ENCODE measurements at regions not wholly inside any gene's neighbourhood (a gene's known extent, or its start where the extent isn't known, plus 50 kb on each side); places are given as distances from the start of the nearest gene placed in this dataset.

DNA sequence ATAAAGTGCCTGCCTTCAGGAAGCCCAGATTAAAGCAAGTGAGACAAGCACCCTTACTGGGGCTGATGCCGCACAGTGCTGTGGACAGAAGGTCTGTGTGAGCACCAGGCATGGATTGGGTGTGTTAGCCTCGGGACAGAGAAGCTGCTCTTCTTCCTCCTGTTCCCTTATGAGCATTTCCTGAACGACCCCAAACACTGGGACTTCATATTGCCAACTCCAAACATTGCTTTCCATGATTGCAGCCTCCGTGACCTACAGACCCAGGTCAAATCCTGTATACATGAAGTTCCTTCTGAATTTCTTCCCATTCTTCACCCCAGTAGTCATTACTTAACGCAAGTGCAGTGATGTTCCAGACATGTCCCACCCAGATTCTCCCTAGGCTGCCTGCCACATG is 129.8 kb upstream of the ALKAL2 start:
- in situ Hi-C loops (cut with HindIII; ENCODE audit: extremely low pct_ligation_motif_present, low pct_unique_long_range_greater_than_20kb): no loop called here
- no peaks in the 10 kb centered on the region for H3K79me2 ChIP-seq (ENCODE audit: insufficient read depth, low read length)
- H3K4me2 ChIP-seq (ENCODE audit: low read depth, low read length): no peak overlapping the region
- ChIA-PET CTCF (ENCODE audit: low intra/inter-chr PET ratio, low total read pairs) (no interaction called here), POLR2A (no interaction called here)
- no peak overlapping the region for H3K9ac ChIP-seq (ENCODE audit: insufficient read depth, low read depth, low read length)
- 9% methylated on average over 5 of the region's 5 CpGs for WGBS (ENCODE audit: low lambda C conversion rate)
- TF ChIP-seq RCOR2 (CRISPR knock-in tag; IDR thresholded peaks at IDR 0.05): no peak
- TF ChIP-seq, protein P1, sequence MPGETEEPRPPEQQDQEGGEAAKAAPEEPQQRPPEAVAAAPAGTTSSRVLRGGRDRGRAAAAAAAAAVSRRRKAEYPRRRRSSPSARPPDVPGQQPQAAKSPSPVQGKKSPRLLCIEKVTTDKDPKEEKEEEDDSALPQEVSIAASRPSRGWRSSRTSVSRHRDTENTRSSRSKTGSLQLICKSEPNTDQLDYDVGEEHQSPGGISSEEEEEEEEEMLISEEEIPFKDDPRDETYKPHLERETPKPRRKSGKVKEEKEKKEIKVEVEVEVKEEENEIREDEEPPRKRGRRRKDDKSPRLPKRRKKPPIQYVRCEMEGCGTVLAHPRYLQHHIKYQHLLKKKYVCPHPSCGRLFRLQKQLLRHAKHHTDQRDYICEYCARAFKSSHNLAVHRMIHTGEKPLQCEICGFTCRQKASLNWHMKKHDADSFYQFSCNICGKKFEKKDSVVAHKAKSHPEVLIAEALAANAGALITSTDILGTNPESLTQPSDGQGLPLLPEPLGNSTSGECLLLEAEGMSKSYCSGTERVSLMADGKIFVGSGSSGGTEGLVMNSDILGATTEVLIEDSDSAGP (CRISPR knock-in tag; IDR thresholded peaks at IDR 0.05; ENCODE audit: borderline replicate concordance): no peak
- TF ChIP-seq KDM2A (CRISPR knock-in tag; IDR thresholded peaks at IDR 0.05; ENCODE audit: borderline replicate concordance, low read depth): no peak
- TF ChIP-seq, protein P2, sequence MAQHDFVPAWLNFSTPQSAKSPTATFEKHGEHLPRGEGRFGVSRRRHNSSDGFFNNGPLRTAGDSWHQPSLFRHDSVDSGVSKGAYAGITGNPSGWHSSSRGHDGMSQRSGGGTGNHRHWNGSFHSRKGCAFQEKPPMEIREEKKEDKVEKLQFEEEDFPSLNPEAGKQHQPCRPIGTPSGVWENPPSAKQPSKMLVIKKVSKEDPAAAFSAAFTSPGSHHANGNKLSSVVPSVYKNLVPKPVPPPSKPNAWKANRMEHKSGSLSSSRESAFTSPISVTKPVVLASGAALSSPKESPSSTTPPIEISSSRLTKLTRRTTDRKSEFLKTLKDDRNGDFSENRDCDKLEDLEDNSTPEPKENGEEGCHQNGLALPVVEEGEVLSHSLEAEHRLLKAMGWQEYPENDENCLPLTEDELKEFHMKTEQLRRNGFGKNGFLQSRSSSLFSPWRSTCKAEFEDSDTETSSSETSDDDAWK (CRISPR knock-in tag; IDR thresholded peaks at IDR 0.05): no peak
- TF ChIP-seq ATF7 (IDR thresholded peaks at IDR 0.05): no peak
- no peak for TF ChIP-seq ATF7 (CRISPR knock-in tag; IDR thresholded peaks at IDR 0.05)
- TF ChIP-seq, protein P3, sequence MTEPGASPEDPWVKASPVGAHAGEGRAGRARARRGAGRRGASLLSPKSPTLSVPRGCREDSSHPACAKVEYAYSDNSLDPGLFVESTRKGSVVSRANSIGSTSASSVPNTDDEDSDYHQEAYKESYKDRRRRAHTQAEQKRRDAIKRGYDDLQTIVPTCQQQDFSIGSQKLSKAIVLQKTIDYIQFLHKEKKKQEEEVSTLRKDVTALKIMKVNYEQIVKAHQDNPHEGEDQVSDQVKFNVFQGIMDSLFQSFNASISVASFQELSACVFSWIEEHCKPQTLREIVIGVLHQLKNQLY (CRISPR knock-in tag; IDR thresholded peaks at IDR 0.05): no peak
- TF ChIP-seq, protein P4, sequence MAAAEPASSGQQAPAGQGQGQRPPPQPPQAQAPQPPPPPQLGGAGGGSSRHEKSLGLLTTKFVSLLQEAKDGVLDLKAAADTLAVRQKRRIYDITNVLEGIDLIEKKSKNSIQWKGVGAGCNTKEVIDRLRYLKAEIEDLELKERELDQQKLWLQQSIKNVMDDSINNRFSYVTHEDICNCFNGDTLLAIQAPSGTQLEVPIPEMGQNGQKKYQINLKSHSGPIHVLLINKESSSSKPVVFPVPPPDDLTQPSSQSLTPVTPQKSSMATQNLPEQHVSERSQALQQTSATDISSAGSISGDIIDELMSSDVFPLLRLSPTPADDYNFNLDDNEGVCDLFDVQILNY (CRISPR knock-in tag; conservative IDR thresholded peaks at IDR 0.05): no peak
- no peak for TF ChIP-seq NR1H2 (CRISPR knock-in tag; IDR thresholded peaks at IDR 0.05; ENCODE audit: borderline replicate concordance, low read depth)
- TF ChIP-seq ZNF614 (CRISPR knock-in tag; IDR thresholded peaks at IDR 0.05; ENCODE audit: borderline replicate concordance): no peak
- TF ChIP-seq ZSCAN25 (CRISPR knock-in tag; IDR thresholded peaks at IDR 0.05): no peak
- TF ChIP-seq, protein P5, sequence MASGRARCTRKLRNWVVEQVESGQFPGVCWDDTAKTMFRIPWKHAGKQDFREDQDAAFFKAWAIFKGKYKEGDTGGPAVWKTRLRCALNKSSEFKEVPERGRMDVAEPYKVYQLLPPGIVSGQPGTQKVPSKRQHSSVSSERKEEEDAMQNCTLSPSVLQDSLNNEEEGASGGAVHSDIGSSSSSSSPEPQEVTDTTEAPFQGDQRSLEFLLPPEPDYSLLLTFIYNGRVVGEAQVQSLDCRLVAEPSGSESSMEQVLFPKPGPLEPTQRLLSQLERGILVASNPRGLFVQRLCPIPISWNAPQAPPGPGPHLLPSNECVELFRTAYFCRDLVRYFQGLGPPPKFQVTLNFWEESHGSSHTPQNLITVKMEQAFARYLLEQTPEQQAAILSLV (CRISPR knock-in tag; IDR thresholded peaks at IDR 0.05; ENCODE audit: borderline replicate concordance): no peak
- TF ChIP-seq ARNTL (CRISPR knock-in tag; IDR thresholded peaks at IDR 0.05): no peak
- H2AFZ ChIP-seq (ENCODE audit: low read length): no peak overlapping the region
- no peak overlapping the region for H3K27ac ChIP-seq (ENCODE audit: extremely low read length, insufficient read depth, low read length)
- H3K27me3 ChIP-seq (ENCODE audit: control insufficient read depth in 1 of 2, insufficient read depth in 2 of 2, low read length in 2 of 2): peaks cover 0 to 33% of the 10 kb centered on the region in 2 experiments; a peak in 4 of 5 replicates
- no peaks in the 10 kb centered on the region for H3K36me3 ChIP-seq (replicated peaks in 1 of 2; ENCODE audit: control insufficient read depth in 1 of 2, insufficient read depth in 2 of 2, low read length in 2 of 2)
- ATAC-seq: no peak
- FAIRE-seq: no peak
- H3K4me1 ChIP-seq (ENCODE audit: insufficient read depth, low read length): no peaks in the 10 kb centered on the region
- DNase-seq (ENCODE audit: low spot score): no peak
- BruUV-seq (replicated peaks): no TSS peak
- no peak overlapping the region for H3K4me3 ChIP-seq (replicated peaks in 1 of 3; ENCODE audit: insufficient read depth in 1 of 3, low read depth in 2 of 3, low read length in 3 of 3)
- no peaks in the 10 kb centered on the region for H3K9me3 ChIP-seq (ENCODE audit: low read length)
- intact Hi-C loops (cut with micrococcal nuclease; ENCODE audit: unreplicated experiment): no loop called here
- H4K20me1 ChIP-seq (ENCODE audit: insufficient read depth, low read length): no peaks in the 10 kb centered on the region

All from HepG2 (cell line).